ENCODE measurements at regions not wholly inside any gene's neighbourhood (a gene's known extent, or its start where the extent isn't known, plus 50 kb on each side); places are given as distances from the start of the nearest gene placed in this dataset.

- Histone ChIP-seq H3K36me3 (no peaks in the 10 kb centered on the region), H3K4me3 (no peak overlapping the region), H3K27ac (no peak overlapping the region), H3K4me1 (no peaks in the 10 kb centered on the region), H3K27me3 (replicated peaks in 1 of 7) (no peaks in the 10 kb centered on the region), H3K9me3 (peaks cover 0 to 16% (median 9%) of the 10 kb centered on the region in 8 donors)
- intact Hi-C loops (cut with DNase I; ENCODE audit: low total_unique reads), result no loop called here
- TF ChIP-seq CTCF (IDR thresholded peaks at IDR 0.05 in 8 of 11, conservative IDR thresholded peaks at IDR 0.05 in 3 of 11), result no peak
- no peak for DNase-seq
- 47 to 75% (median 70%) methylated on average over 1 of the region's 1 CpG for WGBS, 5 donors
Measured at GRCh38 chr12:20967756-20968155, 157.3 kb downstream of the SLCO1B3 start.

GRCh38 chr12:20969766-20970165 is 159.3 kb downstream of the SLCO1B3 start:
- WGBS, 5 donors, result 54 to 75% (median 65%) methylated on average over 4 of the region's 4 CpGs
- Histone ChIP-seq H3K4me3 (no peak overlapping the region), H3K36me3 (no peaks in the 10 kb centered on the region), H3K4me1 (no peaks in the 10 kb centered on the region), H3K27me3 (replicated peaks in 1 of 7) (no peaks in the 10 kb centered on the region), H3K9me3 (peaks cover 0 to 23% (median 10%) of the 10 kb centered on the region in 8 donors), H3K27ac (no peak overlapping the region)
- intact Hi-C loops (cut with DNase I; ENCODE audit: low total_unique reads), result no loop called here
- no peak for DNase-seq
- TF ChIP-seq POLR2A (IDR thresholded peaks at IDR 0.05) (no peak), POLR2AphosphoS5 (IDR thresholded peaks at IDR 0.05) (no peak), CTCF (IDR thresholded peaks at IDR 0.05 in 8 of 11, conservative IDR thresholded peaks at IDR 0.05 in 3 of 11) (no peak)

GRCh38 chr12:20985399-20985798 is 145.6 kb upstream of the SLCO1B1 start:
- Histone ChIP-seq H3K9me3 (peaks cover 0 to 55% (median 26%) of the 10 kb centered on the region in 8 donors), H3K36me3 (no peaks in the 10 kb centered on the region), H3K27me3 (replicated peaks in 1 of 7) (no peaks in the 10 kb centered on the region), H3K4me1 (no peaks in the 10 kb centered on the region), H3K27ac (no peak overlapping the region), H3K4me3 (no peak overlapping the region)
- intact Hi-C loops (cut with DNase I; ENCODE audit: low total_unique reads), result no loop called here
- 43 to 70% (median 49%) methylated on average over 1 of the region's 1 CpG for WGBS, 5 donors
- TF ChIP-seq POLR2A (IDR thresholded peaks at IDR 0.05) (no peak), POLR2AphosphoS5 (IDR thresholded peaks at IDR 0.05) (no peak), CTCF (IDR thresholded peaks at IDR 0.05 in 8 of 11, conservative IDR thresholded peaks at IDR 0.05 in 3 of 11) (no peak)
- DNase-seq, result no peak

DNA sequence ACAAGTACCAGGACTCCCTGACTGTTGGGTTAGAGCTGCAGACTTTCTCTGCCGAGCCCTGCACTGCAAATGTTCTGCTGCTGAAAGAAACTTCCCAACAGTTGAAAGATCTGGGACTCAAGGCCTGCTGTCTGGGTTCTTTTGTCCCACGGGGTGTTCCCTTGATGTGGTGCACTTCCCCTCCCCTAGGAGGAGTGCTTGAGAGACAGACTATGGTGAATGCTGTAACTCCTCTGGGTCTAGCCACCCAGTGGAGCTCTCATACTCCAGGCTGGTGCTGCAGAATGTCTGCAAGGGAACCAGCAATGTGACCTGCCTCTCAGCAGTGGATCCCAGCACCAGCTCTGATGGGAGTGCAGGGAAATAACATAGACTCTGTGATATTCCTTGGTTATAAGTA is 129.2 kb upstream of the SLCO1B1 start:
- no peaks in the 10 kb centered on the region for H3K27me3 ChIP-seq (replicated peaks in 1 of 7)
- DNase-seq, result no peak
- intact Hi-C loops (cut with DNase I; ENCODE audit: low total_unique reads), result no loop called here
- H3K4me3 ChIP-seq, result no peak overlapping the region
- TF ChIP-seq POLR2AphosphoS5 (IDR thresholded peaks at IDR 0.05) (no peak), POLR2A (IDR thresholded peaks at IDR 0.05) (no peak), CTCF (IDR thresholded peaks at IDR 0.05 in 8 of 11, conservative IDR thresholded peaks at IDR 0.05 in 3 of 11) (no peak)
- H3K27ac ChIP-seq, result no peak overlapping the region
- 61 to 78% (median 71%) methylated on average over 2 of the region's 2 CpGs; no CpG with 5 or more reads in 1 of the 5 donors for WGBS, 5 donors
- no peaks in the 10 kb centered on the region for H3K36me3 ChIP-seq
- peaks cover 0 to 48% (median 5%) of the 10 kb centered on the region in 8 donors for H3K9me3 ChIP-seq
- no peaks in the 10 kb centered on the region for H3K4me1 ChIP-seq

All from spleen (tissue), 11 donors.